Gastroesophageal sphincter (tissue), 3 donors: ENCODE measurements at regions not wholly inside any gene's neighbourhood (a gene's known extent, or its start where the extent isn't known, plus 50 kb on each side); places are given as distances from the start of the nearest gene placed in this dataset.

Experiments
- CTCF ChIP-seq, 4 experiments: fragments of 200-600 bp in 2 of 4; fragments of 450-650 bp in 2 of 4; sonication (generic) in 1 of 4; IDR thresholded peaks; one replicate each; pipeline ENCODE4 v1.5.1; 2017 to 2019; ENCODE audit warnings: antibody characterized with exemption in 4 of 4, mild to moderate bottlenecking in 2 of 4, moderate library complexity in 2 of 4
- EP300 ChIP-seq: sonication (generic); formaldehyde crosslinking; IDR thresholded peaks from one replicate; pipeline ENCODE4 v1.6.1; 2017; ENCODE audit warnings: antibody characterized with exemption, mild to moderate bottlenecking
- POLR2A ChIP-seq, 2 donors: fragments of 450-650 bp; IDR thresholded peaks; one replicate each; pipeline ENCODE4 v1.6.1; 2017; ENCODE audit warnings: antibody characterized with exemption in 2 of 2, mild to moderate bottlenecking in 2 of 2, moderate library complexity in 1 of 2
- POLR2AphosphoS5 ChIP-seq: sonication (generic); formaldehyde crosslinking; IDR thresholded peaks from one replicate; pipeline ENCODE4 v1.6.1; 2017; ENCODE audit warnings: antibody characterized with exemption

- no peak for TF ChIP-seq POLR2A (IDR thresholded peaks at IDR 0.05)
- peak in 1 of 4 experiments; percentile 6 for TF ChIP-seq CTCF (IDR thresholded peaks at IDR 0.05)
- TF ChIP-seq EP300: no peak
- TF ChIP-seq POLR2AphosphoS5: no peak
Observed at GRCh38 chr20:12570371-12570770, 438.4 kb upstream of the SPTLC3 start.
